GM21526 (cell line): ENCODE measurements at regions not wholly inside any gene's neighbourhood (a gene's known extent, or its start where the extent isn't known, plus 50 kb on each side); places are given as distances from the start of the nearest gene placed in this dataset.

Experiments
- ATAC-seq: cut with Tn5 transposase; IDR thresholded peaks from one replicate; pipeline ENCODE4 v1.9.1; 2021; ENCODE audit warnings: moderate library complexity; ENCODE audit not compliant: unreplicated experiment, low FRiP score

DNA sequence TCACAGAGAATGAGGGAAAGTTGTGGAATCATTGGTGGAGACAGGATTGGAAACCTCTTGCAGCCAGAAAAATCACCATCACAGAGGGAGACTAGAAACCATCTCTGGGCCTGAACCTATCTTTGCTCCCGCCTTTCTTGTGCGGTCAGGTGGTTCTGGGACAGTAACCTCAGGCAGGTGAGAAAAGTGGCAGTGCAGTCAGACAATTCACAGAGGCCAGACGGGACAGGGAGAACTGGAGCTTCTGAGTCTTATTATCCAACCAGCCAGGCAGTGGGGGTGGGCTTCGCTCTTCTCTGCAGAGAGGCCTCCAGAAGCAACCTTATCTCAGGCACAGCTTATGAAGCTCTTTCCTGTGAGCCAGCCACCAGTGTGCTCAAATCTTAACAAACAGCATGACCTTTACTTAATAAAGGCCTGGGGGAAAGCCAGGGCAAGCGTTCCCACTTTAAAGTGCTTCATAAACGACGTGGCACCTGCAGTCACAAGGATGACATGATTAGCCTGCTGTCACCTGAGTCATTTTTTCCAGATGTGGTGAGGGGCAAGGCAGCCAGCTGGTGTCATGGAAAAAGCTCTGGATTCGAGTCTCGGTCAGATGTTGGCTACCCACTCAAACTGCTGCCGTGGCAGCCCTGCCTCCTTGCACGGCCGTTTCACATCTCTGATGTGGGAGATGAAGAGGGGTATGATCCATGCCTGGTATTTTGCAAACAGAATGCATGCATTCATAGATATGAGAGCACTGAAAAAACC is 109.7 kb downstream of the B3GNT2 start:
- no peak for ATAC-seq

DNA sequence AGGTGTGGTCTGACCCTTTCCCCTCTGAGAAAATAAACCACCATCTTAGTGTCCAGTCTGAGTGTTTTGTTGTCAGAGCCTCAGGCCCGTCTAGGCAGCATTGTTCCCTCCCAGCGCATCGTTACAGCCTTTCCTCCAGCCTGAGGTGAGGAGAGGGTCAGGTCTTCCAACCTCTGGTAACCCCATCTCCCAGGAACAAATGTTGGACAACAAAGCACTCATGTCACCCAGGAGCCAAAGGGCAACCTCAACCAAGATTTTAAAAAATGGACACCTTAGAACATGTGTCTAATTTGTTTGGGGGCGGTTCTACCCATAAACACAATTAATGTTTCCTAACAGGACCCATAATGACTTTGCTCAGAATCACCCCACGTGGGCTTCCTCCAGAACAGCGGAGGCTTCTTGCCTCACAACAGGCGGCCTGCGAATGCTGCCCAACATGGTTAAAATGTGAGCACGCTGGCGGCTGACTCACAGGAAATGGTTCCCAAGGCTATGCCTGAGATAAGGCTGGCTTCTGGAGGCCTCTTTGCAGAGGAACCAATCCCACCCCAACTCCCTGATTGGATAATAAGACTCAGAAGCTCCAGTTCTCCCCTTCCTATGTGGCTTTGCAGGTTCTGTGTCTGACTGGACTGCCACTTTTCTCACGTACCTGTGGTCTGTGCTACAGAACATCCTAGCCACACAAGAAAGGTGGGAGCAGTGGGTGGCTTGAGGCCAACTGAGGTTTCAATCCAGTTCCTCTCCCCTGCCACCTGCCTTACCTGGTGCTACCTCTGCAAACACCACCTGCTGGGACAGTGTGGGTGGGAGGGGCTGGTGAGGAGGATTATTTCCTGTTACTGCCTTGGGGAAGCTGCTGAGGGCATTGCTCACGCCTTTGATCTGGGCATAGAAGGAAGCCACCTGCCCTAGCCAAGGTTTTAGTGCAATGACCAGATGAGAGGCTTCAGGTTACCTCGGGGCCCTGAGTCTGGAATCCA is 108.8 kb downstream of the B3GNT2 start:
- no peak for ATAC-seq

DNA sequence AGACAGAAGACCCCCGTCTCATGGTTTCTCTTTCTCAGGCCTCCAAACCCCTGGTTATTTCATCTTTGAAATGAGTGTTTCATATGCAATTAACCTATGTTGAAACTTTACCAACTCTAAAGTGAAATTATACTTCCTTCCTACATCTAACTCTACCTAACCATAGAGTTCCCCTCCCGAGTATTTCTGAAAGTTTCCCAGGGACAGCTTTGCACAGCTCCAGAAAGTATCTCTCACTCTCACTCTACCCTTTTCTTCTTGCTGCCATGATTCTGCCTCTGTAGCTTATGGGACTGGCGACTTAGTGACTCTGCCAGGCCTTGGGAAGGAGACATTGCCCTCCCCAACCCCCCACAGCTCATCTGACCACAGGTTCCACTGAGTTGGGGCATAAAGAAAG is 107.9 kb downstream of the B3GNT2 start:
- no peak for ATAC-seq

DNA sequence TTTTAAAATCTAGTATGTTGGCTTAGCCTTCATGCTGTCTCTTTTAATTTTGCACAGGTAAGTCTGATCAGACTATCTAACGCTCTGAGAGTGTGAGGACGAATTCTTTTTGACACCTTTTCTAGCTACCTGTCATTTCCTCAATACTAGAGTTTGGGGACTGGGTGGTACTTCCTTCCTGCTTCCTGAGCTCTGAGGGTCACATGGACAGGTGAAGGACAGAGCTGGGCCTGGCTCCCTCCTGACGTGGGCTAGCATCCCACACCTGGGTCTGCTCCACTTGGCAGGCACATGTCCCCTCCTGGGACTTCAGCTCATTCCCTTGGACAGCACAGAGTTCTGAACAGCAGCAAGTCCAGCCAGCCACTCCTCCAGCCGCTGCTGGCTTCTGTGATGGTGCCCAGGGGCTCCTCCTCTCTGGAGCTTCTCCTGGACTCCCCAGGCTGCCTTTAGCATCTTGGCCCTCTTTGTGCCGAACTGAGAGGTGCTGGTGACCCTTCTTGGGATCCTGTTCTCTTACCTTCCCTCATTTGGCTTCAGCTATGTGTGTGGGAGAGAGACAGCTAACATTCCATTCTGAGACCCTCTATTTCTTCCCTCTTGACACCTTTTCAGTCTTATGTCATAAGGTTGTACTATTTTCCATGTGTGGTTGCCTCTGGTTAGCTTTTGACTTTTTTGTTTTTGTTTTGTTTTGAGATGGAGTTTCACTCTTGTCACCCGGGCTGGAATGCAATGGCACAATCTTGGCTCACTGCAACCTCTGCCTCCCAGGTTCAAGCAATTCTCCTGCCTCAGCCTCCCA is 106.9 kb downstream of the B3GNT2 start:
- no peak for ATAC-seq

DNA sequence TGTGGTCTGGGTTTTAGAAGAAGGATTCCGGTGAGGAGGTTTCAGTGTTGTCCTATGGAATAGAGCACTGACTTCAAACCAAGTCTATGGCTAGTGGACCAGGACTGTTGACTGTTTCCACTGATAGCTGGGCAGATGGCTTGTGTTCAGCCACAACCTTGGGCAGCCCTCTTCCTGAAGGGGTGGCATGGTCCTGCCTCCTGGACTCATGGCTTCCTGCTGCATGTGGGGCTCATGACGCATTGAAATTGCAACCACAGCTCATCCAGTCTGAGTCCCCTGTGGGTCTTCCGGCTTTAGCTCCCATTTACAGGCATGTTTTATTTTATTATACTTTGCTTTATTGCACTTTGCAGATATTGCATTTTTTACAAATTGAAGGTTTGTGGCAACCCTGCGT is 105.0 kb downstream of the B3GNT2 start:
- no peak for ATAC-seq

DNA sequence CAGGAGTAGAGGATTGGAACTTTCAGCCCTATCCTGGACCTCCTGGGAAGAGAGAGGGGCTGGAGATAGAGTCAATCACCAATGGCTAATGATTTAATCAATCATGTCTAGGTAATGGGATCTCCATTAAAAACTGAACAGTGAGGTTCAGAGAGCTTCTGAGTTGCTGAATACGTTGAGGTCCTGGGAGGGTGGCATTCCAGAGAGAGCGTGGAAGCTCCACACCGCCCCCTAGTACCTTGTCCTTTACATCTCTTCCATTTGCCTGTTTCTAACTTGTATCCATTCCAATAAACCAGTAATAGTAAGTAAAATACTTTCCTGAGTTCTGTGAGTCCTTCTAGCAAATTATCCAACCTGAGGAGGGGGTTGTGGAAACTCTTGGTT is 101.7 kb downstream of the B3GNT2 start:
- no peak for ATAC-seq

DNA sequence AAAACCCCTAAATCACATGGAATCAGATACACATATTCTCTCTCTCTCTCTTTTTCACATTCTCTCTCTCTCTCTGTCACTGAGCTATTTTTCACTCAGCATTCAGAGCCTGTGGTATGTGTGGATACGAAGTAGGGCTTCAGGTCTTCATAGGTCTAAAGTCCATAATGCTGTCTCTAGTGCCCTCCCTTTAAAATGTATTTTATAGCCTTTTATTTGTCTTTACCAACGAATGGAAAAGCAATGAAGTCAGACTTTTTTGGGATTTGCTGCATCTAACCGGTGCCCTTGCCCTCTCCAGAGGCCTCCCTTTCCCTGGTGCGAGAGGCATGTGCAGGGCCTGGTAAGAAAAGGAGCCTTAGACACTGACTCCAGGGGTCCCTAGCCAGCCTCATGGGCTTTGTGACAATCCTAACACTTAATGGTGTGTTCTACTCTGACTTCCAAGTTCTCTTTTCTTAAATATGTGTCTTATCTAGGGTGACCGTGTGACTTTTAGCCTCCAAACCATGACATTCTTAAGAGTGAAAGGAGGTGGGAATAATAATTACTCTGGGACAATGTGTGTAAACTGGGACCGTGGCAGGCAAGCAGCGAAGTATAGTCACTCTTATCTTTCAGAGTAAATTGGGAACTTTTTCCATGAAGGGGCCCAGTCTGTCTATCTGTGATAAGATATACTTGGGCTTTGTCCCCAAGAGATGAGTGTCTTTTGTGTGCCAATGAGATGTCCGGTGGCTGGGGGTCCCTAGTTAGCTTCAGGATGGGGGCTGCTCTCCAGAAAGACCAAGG is 101.1 kb downstream of the B3GNT2 start:
- ATAC-seq, result no peak

DNA sequence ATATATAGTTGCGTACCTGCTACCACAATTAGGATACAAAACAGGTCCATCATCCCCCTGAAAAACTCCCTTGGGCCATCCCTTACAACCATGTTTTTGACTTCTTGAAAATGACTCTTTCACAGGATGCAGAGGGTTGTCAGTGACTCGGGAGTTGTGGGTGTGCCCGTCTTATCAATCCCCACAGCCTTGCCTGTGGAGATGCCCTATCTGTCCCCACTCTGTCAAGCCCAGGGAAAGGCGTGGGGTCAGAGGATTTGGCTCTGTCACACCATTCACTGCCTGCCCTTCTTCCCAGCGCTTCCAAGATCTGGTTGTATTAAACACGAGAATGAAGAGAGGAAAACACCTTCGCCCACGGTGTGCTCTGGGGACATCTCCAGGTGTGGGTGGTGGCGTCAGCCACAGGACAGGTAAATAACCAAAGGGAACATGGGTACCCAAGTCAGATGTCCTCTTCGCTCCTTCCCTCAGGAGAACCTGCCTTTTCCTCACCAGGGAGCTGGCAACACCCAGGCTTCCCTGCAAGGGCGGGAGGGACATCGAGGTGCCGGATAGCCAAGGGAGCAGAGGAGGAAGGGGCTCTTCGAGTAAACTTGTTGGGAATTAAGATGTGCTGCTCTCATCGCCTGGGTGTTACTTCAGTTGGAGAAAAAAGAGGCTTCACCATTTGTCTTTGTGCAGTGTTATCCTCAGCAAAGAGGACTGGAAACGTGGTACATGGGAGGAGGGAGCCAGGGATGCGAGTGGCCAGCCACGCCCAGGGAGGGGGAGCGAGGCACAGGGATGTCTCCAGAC is 100.3 kb downstream of the B3GNT2 start:
- no peak for ATAC-seq

DNA sequence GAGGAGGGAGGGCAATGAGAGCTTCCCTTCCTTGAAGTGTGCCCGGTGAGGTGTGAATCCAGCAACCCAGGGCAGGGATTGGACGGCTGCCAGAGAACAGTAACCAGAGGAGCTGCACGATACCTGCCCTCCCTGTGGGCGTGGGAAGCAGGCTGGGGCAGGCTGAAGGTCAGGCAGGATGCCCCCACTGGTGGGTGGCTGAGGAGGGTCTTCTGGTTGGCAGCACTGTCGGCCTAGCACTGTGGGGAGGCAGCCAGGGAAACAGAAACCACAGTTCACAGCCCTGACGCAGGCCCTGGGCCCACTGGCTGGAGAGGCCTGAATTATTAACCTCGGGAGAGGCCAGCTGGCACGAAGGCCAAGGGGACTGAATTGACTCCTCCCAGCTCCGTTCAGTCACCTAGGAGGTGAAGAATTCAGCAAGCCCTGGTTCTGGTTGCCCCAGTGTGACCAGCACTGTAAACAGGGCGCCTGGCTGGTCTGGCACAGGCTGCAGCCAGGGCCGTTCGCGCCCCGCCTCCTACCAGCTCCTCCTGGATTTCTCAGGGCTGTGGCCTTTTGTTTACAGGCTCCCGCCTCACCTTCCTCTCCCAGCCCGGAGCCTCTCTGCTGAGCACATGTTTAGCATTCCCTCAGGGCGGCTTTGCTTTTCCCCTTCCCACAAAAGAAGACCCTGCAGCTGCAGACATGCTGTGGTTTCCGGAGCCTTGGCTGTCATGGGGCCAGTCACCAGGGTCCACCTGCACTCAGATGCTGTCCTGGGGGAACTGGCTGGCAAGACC is 97.8 kb downstream of the B3GNT2 start:
- ATAC-seq, result no peak

DNA sequence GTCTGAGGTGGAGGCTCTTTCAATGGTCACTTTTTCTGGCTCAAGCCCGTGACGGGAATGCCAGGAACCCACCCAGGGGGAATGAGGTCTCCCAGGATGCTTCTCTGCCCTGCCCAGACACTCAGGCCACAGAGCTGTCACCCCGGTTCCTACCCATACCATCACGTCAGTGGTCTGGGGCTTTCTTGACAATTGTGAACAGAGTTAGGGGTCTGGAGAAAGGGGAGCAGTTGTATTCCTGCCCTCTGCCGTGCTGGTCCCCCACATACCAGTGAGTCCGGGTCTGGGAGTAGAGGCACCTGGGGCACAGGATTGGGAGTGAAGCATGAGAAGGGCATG is 97.2 kb downstream of the B3GNT2 start:
- ATAC-seq, result no peak

DNA sequence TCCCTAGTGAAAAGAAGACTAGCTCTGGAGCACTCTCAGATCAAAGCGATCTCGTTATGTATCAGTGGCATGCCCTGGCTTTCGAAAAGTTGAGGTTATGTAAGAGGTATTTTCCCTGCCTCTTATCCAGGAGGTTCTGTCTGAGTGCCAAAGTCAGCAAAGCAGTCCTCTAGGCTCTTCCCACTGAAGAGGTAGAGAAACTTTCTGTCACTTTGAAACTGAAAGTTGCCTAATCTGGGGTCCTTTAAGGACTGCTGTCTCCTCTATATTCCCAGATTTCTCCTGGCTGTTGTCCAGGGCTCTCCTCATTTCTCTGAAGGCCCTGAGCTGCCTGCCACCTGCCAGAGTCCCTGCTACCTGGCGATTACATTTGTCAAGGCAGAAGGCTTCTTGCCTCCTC is 96.3 kb downstream of the B3GNT2 start:
- ATAC-seq, result no peak

DNA sequence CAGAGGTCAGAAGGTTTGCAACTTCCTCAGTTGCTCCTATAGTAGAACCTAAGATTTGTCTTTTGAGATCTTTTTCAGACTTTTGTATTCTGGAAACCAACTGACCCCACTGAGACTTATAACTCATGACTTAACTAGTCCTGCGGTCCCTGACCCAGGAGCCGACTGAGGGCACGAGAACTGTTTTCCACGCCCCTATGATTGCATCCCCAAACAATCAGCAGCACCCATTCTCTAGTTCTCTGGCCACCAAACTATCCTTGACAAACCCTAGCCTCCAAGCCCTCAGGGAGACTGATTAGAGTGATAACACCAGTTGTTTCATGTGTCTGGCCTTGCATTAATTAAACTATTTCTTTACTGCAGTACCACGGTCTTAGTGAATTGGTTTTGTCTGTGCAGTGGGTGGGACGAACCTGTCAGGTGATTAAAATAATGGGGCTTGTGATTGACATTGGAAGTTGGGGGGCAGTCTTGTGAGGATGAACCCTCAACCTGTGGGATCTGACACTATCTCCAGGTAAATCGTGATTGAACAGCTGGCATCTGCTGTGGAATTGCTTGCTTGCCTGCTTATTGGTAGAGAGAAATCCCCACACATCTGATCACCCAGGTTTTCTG is 95.7 kb downstream of the B3GNT2 start:
- no peak for ATAC-seq

DNA sequence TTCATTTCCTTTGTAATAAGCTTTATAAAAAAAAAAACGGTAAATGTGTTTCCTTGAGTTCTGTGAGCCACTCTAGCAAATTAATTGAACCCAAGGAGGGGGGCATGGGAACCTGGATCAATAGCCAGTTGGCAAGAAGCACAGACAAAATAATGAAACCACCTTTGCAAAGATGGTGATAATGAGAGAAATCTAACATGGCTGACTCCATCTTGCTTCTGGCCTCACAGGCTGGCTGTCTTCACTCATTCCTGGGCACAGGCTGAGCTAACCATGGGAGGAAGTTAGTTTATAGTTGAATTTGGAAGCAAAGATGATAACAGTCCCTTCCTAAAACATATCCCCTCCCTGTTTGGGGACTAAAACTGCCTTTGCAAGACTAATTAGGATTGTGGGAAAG is 95.1 kb downstream of the B3GNT2 start:
- ATAC-seq, result no peak

DNA sequence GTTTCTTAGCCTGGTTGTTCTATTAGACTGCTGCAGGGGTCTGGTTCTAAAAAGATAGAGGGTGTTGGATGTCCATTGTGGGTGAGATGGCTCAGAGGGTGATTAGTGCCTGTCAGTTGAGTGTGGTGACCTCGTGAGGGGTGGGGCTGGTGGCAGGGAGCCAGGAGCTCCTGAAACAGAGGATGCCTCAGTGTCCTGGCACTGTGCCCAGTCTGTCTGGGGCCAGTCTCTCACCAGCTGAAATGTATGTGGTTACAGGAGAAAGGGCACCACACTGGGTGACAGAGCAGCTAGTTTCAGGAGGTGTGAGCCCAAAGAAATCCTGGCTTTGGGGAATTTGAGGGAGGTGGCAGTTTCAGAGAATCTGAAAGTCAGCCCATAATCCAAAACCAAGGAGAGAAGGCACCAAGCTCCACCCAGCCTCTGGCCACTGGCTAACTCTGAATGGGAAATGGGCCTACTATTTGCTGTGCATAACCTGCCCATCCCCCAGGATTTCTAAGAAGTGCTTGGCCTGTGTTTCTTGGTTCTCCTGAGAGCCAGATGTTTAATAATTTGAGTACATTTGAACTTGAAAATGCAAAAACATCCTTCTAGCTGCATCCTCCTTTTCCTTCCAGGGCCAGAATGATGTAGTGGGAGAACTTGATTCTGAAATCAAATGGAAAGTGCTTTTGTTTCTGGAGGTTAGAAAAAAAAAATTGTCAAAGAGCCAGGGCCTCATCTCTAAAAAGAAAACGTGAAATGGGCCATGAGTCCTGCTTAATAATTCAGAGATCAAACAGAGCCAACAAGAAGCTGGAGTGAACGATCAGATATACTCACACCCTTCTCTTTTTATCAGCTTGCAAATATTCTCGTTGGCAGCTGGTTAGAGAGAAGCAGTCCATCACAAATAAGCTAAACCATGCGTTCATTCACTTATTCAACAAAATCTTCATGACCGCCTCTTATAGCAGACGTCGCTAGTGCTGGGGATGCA is 92.3 kb downstream of the B3GNT2 start:
- ATAC-seq, result no peak

DNA sequence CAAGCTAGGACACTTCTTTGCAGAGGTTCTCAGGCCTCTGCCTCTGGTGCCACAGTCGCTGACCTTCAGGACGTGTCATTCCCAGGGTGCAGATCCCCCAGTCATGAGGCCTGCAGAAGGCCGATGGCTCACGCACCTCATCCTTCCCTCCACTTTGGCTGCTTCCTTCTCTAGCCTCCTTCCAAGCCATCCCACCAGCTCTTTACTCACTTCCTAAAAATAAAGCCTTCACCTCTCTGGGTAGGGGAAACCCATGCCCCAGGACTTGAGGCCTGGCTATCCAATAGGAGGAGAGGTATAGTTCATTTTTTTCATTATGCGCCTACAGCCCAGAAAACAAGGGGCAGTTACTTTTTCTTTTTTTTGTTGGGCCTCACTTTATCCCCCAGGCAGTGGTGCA is 91.4 kb downstream of the B3GNT2 start:
- ATAC-seq, result no peak

DNA sequence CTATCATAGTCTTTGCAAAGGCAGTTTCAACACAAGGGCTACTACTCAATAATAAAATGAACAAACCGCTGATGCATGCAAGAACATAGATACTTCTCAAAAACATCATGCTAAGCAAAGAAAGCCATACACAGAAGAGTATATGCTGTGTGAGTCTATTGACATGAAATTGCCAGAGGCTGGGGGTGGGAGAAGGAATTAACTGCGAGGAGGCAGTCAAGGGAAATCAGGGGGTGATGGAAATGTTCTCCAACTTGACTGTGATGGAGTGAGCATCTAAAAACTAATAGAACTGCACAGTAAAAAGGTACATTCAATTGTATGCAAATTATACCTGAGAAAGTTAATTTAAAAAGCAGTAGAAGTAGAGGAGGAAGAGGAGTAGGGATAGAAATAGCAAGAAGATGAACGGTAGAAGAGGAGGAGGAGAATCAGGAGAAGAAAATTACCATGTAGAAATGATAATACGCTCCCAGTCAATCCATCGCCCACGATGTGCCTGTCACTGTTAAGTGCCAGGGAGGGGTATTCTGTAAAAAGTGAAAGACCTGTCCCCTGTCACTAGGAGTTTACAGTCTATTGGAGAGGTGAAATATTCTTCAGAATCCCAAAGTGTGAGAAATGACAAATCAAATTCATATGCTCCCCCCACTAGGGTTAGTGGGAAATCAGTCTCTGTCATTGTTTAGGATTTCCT is 90.3 kb downstream of the B3GNT2 start:
- no peak for ATAC-seq

DNA sequence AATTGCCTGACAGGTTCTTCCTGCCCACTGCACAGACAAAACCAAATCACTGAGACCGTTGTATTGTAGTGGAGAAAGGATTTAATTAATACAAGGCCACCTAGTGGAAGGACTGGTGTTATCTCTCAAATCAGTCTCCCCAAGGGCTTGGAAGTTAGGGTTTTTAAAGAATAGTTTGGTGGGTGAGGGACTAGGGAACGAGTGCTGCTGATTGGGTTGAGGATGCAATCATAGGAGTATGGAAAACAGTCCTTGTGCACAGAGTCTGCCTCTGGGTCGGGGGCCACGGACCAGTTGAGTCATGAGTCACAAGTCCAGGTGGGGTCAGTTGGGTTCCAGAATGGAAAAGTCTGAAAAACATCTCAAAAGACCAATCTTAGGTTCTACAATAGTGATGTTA is 89.1 kb downstream of the B3GNT2 start:
- ATAC-seq, result no peak
